T-cell (primary cell): ENCODE measurements at regions not wholly inside any gene's neighbourhood (a gene's known extent, or its start where the extent isn't known, plus 50 kb on each side); places are given as distances from the start of the nearest gene placed in this dataset.

Experiments
- ATAC-seq, 4 experiments: fragments of 200-7000 bp in 3 of 4; fragments of 150-1000 bp in 1 of 4; cut with Tn5 transposase; replicated peaks in 1 of 4; 1 replicate in 3 of 4; 2 replicates in 1 of 4; pipeline ENCODE4 v1.10.0; 2021; ENCODE audit warnings: moderate library complexity in 3 of 4, mild to moderate bottlenecking in 2 of 4, moderate number of reproducible peaks in 1 of 4
- CTCF ChIA-PET, 2 donors: fragments of 300-600 bp; sonication (Branson Sonifier 250); formaldehyde crosslinking; loops; one replicate each; lab custom pipeline; 2022; ENCODE audit warnings: antibody characterized with exemption in 2 of 2; lab: Charles Lee
- POLR2A ChIA-PET, 2 donors: fragments of 300-600 bp; sonication (Branson Sonifier 250); formaldehyde crosslinking; loops; one replicate each; lab custom pipeline; 2022; ENCODE audit warnings: antibody characterized with exemption in 2 of 2; lab: Charles Lee
- DNase-seq, 35 experiments: peaks; one replicate each; pipeline versions ENCODE4 v3.0.0 to v3.0.0-alpha.2; 2013 to 2023
- H3K27ac ChIP-seq: one replicate; pipeline ENCODE4 v1.5.1; 2013; ENCODE audit warnings: low read length
- H3K27me3 ChIP-seq, 2 experiments: replicated peaks in 1 of 2; 1 replicate in 1 of 2; 2 replicates in 1 of 2; pipeline versions ENCODE4 v1.6.1 to v1.7.0; 2013; ENCODE audit warnings: low read length in 1 of 2, mixed read lengths in 1 of 2; ENCODE audit not compliant: control insufficient read depth in 2 of 2, insufficient read depth in 2 of 2; ENCODE audit errors: extremely low read depth in 1 of 2
- H3K36me3 ChIP-seq, 2 donors: 1 replicate in 1 of 2; 2 replicates in 1 of 2; pipeline versions ENCODE4 v1.6.1 to v1.7.0; 2013; ENCODE audit warnings: low read length in 1 of 2; ENCODE audit not compliant: control insufficient read depth in 2 of 2, insufficient read depth in 1 of 2; ENCODE audit errors: extremely low read depth in 1 of 2
- H3K4me1 ChIP-seq, 2 experiments: 1 replicate in 1 of 2; 2 replicates in 1 of 2; pipeline versions ENCODE4 v1.6.1 to v1.7.0; 2013; ENCODE audit warnings: low read length in 2 of 2, mixed read lengths in 1 of 2; ENCODE audit not compliant: insufficient read depth in 2 of 2, control insufficient read depth in 1 of 2; ENCODE audit errors: extremely low read depth in 1 of 2
- H3K4me3 ChIP-seq, 2 donors: 1 replicate in 1 of 2; 2 replicates in 1 of 2; pipeline versions ENCODE4 v1.5.1 to v1.7.0; 2013; ENCODE audit warnings: mild to moderate bottlenecking in 2 of 2, low read length in 1 of 2, moderate library complexity in 1 of 2; ENCODE audit not compliant: control insufficient read depth in 1 of 2; ENCODE audit errors: extremely low read depth in 1 of 2
- H3K9me3 ChIP-seq: 2 replicates; pipeline ENCODE4 v1.7.0; 2013
- H3K27ac Mint-ChIP-seq, 2 donors: one replicate each; pipeline ENCODE4 v1.8.0; 2020 to 2021; ENCODE audit warnings: mild to moderate bottlenecking in 2 of 2, mixed read lengths in 2 of 2
- H3K27me3 Mint-ChIP-seq, 2 donors: one replicate each; pipeline ENCODE4 v1.8.0; 2021 to 2022; ENCODE audit warnings: mixed read lengths in 2 of 2
- H3K36me3 Mint-ChIP-seq: one replicate; pipeline ENCODE4 v1.8.0; 2021; ENCODE audit warnings: mixed read lengths
- H3K4me1 Mint-ChIP-seq, 3 donors: one replicate each; pipeline ENCODE4 v1.8.0; 2020 to 2022; ENCODE audit warnings: mixed read lengths in 3 of 3, mild to moderate bottlenecking in 1 of 3
- H3K4me3 Mint-ChIP-seq, 3 donors: one replicate each; pipeline ENCODE4 v1.8.0; 2020 to 2022; ENCODE audit warnings: mild to moderate bottlenecking in 3 of 3, mixed read lengths in 3 of 3, moderate library complexity in 3 of 3
- H3K9me3 Mint-ChIP-seq, 3 donors: one replicate each; pipeline ENCODE4 v1.8.0; 2020 to 2022; ENCODE audit warnings: mixed read lengths in 3 of 3
- WGBS: methylation state at CpG from one replicate; pipeline ENCODE4 v1.1.5; 2013; ENCODE audit warnings: missing lambda C conversion rate; ENCODE audit not compliant: insufficient coverage; 5-methylcytosine and 5-hydroxymethylcytosine counted together

GRCh38 chr4:140298001-140298400, 75.4 kb upstream of the SCOC start:
- DNase-seq (no peak), ATAC-seq (no peak)
- no peaks in the 10 kb centered on the region for H3K36me3 Mint-ChIP-seq
- H3K4me1 Mint-ChIP-seq, result no peaks in the 10 kb centered on the region
- Histone ChIP-seq H3K4me1 (no peaks in the 10 kb centered on the region), H3K36me3 (no peaks in the 10 kb centered on the region), H3K9me3 (no peaks in the 10 kb centered on the region), H3K27me3 (no peaks in the 10 kb centered on the region), H3K27ac (no peak overlapping the region), H3K4me3 (no peak overlapping the region)
- no peaks in the 10 kb centered on the region for H3K9me3 Mint-ChIP-seq
- no peak overlapping the region for H3K27ac Mint-ChIP-seq
- H3K4me3 Mint-ChIP-seq, result no peak overlapping the region
- POLR2A ChIA-PET, result no interaction called here
- CTCF ChIA-PET, result no interaction called here
- WGBS, result 76% methylated on average over 7 of the region's 7 CpGs
- peaks cover 6% of the 10 kb centered on the region in 2 donors for H3K27me3 Mint-ChIP-seq

- Mint-ChIP-seq H3K27ac (no peak overlapping the region), H3K4me3 (no peak overlapping the region), H3K9me3 (no peaks in the 10 kb centered on the region), H3K4me1 (no peaks in the 10 kb centered on the region), H3K27me3 (peaks cover 7 to 8% of the 10 kb centered on the region in 2 donors), H3K36me3 (no peaks in the 10 kb centered on the region)
- no peak overlapping the region for H3K27ac ChIP-seq
- 70% methylated on average over 2 of the region's 7 CpGs for WGBS
- H3K4me3 ChIP-seq, result no peak overlapping the region
- ATAC-seq (no peak), DNase-seq (no peak)
- no peaks in the 10 kb centered on the region for H3K36me3 ChIP-seq
- no peaks in the 10 kb centered on the region for H3K4me1 ChIP-seq
- no peaks in the 10 kb centered on the region for H3K27me3 ChIP-seq
- ChIA-PET CTCF (no interaction called here), POLR2A (no interaction called here)
- H3K9me3 ChIP-seq, result no peaks in the 10 kb centered on the region
These were observed 76.2 kb upstream of the SCOC start for GRCh38 chr4:140297221-140297570.

- WGBS, result 92% methylated on average over 7 of the region's 15 CpGs
- ChIA-PET POLR2A (no interaction called here), CTCF (no interaction called here)
- H3K27ac ChIP-seq, result no peak overlapping the region
- no peaks in the 10 kb centered on the region for H3K36me3 ChIP-seq
- Mint-ChIP-seq H3K36me3 (no peaks in the 10 kb centered on the region), H3K27me3 (peaks cover 8% of the 10 kb centered on the region in 2 donors), H3K4me1 (no peaks in the 10 kb centered on the region), H3K4me3 (no peak overlapping the region), H3K27ac (no peak overlapping the region), H3K9me3 (no peaks in the 10 kb centered on the region)
- DNase-seq (no peak), ATAC-seq (no peak)
- H3K9me3 ChIP-seq, result no peaks in the 10 kb centered on the region
- no peak overlapping the region for H3K4me3 ChIP-seq
- H3K4me1 ChIP-seq, result no peaks in the 10 kb centered on the region
- no peaks in the 10 kb centered on the region for H3K27me3 ChIP-seq
These were observed 76.9 kb upstream of the SCOC start for GRCh38 chr4:140296335-140297220.

DNA sequence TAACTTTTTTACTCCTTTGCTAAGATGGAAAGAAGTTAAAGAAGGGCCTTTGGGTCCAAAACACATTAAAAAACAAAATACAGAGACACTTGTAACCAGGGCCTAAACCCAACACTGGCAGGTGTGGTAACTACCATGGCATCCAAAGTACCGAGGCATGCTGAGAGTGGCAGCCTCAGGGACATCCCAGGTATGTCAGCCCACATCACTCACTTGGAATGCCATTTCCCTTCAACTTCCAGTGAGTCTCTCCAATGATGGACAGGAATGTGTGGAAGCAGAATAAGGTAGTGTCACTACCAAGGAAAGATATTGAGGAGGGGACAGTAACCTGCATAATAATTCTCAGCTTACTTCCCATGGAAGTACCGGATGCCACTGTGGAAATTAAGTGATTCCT, 79.5 kb upstream of the SCOC start:
- Mint-ChIP-seq H3K4me1 (no peaks in the 10 kb centered on the region), H3K27me3 (peaks cover 8% of the 10 kb centered on the region in 2 donors), H3K27ac (no peak overlapping the region), H3K9me3 (no peaks in the 10 kb centered on the region), H3K4me3 (no peak overlapping the region), H3K36me3 (no peaks in the 10 kb centered on the region)
- Histone ChIP-seq H3K36me3 (no peaks in the 10 kb centered on the region), H3K27ac (no peak overlapping the region), H3K27me3 (no peaks in the 10 kb centered on the region), H3K4me3 (no peak overlapping the region), H3K4me1 (no peaks in the 10 kb centered on the region), H3K9me3 (no peaks in the 10 kb centered on the region)
- CTCF ChIA-PET, result interaction anchor here in 1 of 2 donors (0.5 to 0.6 kb wide), 2 partner anchors 39 to 71 kb away, joined by 3 to 4 read pairs; no protein-coding TSS in a partner anchor
- WGBS, result no CpG with 5 or more reads among the region's 2 CpGs
- ATAC-seq, result no peak
- no peak for DNase-seq
- POLR2A ChIA-PET, result no interaction called here

DNA sequence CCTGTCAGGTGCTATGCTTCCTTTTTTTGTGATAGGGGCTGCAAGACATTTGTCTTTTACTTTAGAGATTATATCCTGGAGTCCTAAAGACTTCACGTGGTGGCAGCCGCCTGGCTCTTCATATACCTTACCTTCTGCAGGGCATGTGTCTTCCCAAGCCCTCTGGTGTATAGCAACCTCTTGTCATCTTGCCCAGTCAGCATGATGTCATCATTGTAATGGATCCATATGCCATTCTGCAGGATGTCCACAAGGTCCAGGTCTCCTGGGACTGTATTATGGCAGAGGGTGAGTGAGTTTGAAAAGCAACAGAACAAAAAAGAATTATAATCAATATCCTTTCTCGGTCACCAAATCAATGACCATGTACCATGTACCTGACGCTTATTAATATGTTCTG, 82.2 kb upstream of the SCOC start:
- no peak overlapping the region for H3K4me3 Mint-ChIP-seq
- WGBS, result 100% methylated on average over 1 of the region's 4 CpGs
- H3K9me3 Mint-ChIP-seq, result no peaks in the 10 kb centered on the region
- H3K27me3 Mint-ChIP-seq, result peaks cover 7 to 8% of the 10 kb centered on the region in 2 donors
- ChIA-PET POLR2A (no interaction called here), CTCF (interaction anchor here in 1 of 2 donors (0.5 to 0.6 kb wide), 2 partner anchors 33 to 138 kb away, joined by 3 read pairs; no protein-coding TSS in a partner anchor)
- H3K27ac Mint-ChIP-seq, result no peak overlapping the region
- H3K4me1 Mint-ChIP-seq, result no peaks in the 10 kb centered on the region
- Histone ChIP-seq H3K4me3 (no peak overlapping the region), H3K9me3 (no peaks in the 10 kb centered on the region), H3K27me3 (no peaks in the 10 kb centered on the region), H3K4me1 (no peaks in the 10 kb centered on the region), H3K36me3 (no peaks in the 10 kb centered on the region), H3K27ac (no peak overlapping the region)
- no peaks in the 10 kb centered on the region for H3K36me3 Mint-ChIP-seq
- DNase-seq (no peak), ATAC-seq (no peak)

DNA sequence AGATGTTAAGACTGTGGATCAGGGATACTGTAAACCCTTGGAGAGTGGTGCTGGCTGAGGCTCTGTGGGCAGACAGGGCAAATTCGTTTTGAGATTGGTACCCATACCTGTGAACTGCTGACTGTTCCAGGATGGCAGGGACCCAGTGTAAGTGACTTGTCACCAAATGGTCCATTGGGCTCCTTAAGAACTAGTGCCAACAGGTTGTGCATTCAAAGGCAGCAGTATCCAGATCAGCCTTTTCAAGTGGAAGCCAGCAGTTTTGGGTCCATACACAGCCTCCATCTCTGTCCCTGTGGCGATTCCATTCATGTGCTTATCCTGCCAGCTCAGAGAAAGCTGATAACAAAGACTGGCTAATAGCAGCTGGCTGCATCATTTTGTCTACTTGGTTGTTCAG, 84.0 kb upstream of the SCOC start:
- CTCF ChIA-PET, result no interaction called here
- H3K4me3 Mint-ChIP-seq, result no peak overlapping the region

More for the DNA sequence above, 84.0 kb upstream of the SCOC start:
- ATAC-seq (no peak), DNase-seq (no peak)
- Mint-ChIP-seq H3K36me3 (no peaks in the 10 kb centered on the region), H3K27me3 (peaks cover 4% of the 10 kb centered on the region in 2 donors), H3K27ac (no peak overlapping the region), H3K9me3 (no peaks in the 10 kb centered on the region), H3K4me1 (no peaks in the 10 kb centered on the region)
- Histone ChIP-seq H3K36me3 (no peaks in the 10 kb centered on the region), H3K27me3 (no peaks in the 10 kb centered on the region), H3K4me3 (no peak overlapping the region), H3K4me1 (no peaks in the 10 kb centered on the region), H3K27ac (no peak overlapping the region), H3K9me3 (no peaks in the 10 kb centered on the region)
- WGBS, result 80% methylated on average over 2 of the region's 2 CpGs
- POLR2A ChIA-PET, result no interaction called here
